HG02885 (cell line): ENCODE measurements at regions not wholly inside any gene's neighbourhood (a gene's known extent, or its start where the extent isn't known, plus 50 kb on each side); places are given as distances from the start of the nearest gene placed in this dataset.

Experiments
- ATAC-seq: cut with Tn5 transposase; IDR thresholded peaks from one replicate; pipeline ENCODE4 v1.9.1; 2021; ENCODE audit warnings: mild to moderate bottlenecking; ENCODE audit not compliant: unreplicated experiment, poor library complexity

DNA sequence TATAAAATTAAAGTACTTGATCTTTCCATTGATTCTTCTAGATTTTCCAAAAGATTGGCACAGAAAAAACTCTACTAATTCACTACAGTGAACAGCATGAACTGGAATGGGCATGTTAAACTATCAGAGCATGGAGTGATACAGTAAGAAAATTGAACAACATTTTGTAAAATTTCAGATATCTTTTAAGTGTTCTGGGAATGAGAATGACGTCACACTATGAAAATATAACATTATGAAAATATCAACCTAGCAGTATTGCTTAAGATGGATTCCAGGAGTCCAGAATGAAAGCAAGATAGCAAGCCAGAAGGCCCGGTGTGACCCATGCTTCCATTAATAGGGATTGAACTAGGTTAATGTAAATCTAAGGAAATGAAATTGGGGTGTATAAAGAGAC is 319.9 kb downstream of the GABRG1 start:
- no peak for ATAC-seq

GRCh38 chr4:45795135-45795534 is 328.7 kb downstream of the GABRG1 start:
- no peak for ATAC-seq

- no peak for ATAC-seq
These were observed 345.3 kb downstream of the GABRG1 start for GRCh38 chr4:45778514-45778913.

DNA sequence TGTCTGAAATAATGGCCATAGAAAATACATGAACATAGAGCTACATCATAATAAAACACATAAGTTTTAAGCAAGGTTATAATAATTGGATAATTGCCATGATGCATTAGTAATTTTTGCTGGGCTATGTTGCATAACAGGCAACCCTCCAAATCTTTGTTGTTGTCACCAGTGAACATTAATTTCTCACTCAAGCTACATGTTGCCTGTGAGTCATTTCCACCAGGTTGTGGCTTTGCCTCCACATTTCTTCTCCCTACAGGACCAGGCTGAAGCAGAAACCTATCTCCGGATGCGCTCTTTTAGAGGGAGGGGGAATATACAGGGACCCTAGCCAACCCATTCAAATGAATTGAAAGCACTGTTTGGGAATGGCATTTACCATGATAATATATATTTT is 347.7 kb downstream of the GABRG1 start:
- ATAC-seq = no peak

DNA sequence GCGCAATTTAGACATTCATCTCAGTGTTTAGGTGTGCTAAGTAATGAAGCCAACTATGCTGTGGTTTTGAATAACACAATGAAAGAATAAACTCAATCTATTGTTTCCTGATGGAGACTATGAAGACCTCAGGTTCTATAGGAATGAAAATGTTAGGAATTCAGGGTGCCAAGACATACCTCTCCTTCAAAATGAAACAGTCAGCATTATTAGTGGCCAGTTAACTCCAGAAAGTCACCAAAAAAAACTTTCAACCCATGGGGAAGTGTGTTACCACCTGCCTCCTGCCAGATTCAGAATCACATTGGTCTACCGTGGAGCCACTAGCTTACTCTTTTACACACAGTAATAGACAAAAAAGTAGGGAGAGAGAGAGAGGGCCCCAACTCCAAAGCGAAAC is 352.9 kb downstream of the GABRG1 start:
- ATAC-seq = no peak

DNA sequence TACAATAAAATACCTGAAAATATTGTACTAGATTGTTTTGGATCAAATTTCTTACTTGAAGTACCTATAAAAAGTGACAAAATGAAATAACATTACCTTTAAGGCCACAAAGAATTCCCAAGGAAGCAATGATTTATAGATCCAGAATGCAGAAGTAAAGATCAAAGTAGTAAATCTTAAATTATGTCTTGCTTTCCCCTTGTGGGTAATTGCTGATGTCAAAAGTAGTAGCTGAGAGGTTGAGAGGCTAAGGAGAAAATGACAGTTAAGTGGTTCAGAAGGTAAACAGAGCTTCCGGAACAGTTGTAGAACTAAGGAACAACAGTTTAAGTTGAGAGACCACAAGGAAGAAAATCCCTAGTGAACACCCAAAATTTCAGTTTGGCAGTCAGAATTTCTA is 358.3 kb downstream of the GABRG1 start:
- ATAC-seq = no peak

- no peak for ATAC-seq
These were observed 371.9 kb downstream of the GABRG1 start for GRCh38 chr4:45751877-45752530.

GRCh38 chr4:45750721-45751120 is 373.1 kb downstream of the GABRG1 start:
- ATAC-seq = no peak

DNA sequence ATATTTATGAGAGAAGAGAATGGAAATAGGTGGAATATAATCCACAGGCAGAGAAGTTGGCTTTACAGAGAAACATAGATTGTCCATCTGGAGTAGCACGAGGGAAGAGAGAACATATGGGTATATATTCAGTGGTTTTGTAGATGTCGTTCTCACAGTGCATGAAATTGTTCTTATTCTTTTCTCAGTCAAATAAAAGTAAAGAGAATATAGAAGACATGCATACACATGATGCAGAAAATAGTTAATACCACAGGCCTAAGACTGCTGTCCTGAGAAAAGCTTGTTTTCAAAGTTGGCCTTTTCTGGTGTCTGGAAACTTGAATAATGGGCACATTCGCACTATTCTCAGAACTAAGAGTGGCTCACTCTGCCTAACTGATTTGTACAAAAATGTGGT is 378.1 kb downstream of the GABRG1 start:
- ATAC-seq = no peak

GRCh38 chr4:45741897-45742296 is 382.0 kb downstream of the GABRG1 start:
- no peak for ATAC-seq

GRCh38 chr4:45732161-45732560 is 391.7 kb downstream of the GABRG1 start:
- ATAC-seq = no peak

DNA sequence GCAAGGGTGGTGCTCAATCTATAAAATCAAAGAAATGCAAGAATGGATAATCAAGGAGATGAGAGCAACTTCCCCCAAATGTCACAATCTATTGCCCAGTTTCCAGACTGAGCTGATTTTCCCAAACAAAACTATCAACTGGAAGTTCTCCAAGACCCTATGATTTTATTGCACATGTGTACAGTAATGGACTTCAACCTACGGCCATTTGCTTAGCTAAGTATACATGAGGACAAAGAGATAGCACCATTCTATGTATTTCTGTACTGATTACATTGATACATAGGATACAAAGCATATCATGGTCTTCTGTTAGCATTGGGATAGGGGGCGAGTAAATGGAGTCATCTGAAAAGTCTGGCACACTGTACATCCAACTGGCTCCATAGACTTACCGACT is 407.8 kb downstream of the GABRG1 start:
- no peak for ATAC-seq

DNA sequence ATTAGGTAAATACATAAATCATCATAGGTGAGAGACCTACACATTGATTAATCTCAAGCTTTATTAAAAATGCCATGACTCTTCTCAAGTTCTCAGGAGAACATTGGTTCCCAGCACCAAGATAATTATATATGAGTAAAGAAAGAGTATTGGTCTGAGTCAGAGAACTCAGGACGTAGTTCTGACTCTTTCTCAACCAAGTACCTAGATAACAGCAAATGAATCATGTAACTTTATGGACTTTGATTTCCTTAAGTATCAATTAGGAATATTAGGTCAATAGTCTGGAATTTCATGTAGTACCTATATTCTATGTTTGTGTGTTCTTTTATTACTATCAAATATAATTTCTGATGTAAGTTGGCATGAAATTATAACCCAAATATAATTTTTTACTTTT is 409.9 kb downstream of the GABRG1 start:
- ATAC-seq = no peak

DNA sequence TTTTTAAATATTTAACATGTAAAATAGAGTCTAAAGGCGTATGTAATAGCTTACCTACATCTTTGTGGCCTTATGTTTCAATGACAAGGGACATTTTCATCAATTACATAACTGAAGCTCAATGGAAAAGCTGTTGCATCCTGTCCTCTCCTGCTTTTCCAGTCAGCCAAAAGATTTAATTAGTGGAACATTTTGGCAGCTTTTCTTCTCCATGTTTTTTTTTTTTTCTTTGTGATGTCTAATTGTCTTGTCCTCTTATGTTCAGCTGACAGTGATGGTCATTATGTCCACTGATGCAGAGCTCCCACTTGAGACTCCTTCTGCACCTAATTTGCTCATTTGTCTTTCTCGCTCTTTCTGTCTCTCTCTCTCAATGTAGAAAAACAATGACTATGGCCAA is 422.2 kb downstream of the GABRG1 start:
- ATAC-seq = no peak

DNA sequence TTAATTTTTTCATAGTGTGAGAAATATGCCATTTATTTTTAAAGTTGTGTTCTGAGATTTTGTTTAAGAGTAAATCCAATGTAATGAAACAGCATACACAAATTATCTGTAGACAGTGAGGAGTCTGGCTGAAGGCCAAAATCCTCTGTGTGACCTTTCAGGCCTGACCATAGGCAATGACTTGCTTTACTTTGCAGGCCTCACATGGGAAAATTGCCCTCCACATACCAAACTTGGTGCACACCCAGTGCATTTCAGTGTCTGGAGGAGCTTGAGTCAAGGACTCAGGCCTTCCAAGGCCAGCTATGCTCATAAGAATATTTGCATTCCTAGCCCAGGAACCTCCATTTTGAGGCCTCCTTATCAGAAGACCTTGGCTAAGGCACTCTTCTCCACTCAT is 430.1 kb downstream of the GABRG1 start:
- no peak for ATAC-seq

DNA sequence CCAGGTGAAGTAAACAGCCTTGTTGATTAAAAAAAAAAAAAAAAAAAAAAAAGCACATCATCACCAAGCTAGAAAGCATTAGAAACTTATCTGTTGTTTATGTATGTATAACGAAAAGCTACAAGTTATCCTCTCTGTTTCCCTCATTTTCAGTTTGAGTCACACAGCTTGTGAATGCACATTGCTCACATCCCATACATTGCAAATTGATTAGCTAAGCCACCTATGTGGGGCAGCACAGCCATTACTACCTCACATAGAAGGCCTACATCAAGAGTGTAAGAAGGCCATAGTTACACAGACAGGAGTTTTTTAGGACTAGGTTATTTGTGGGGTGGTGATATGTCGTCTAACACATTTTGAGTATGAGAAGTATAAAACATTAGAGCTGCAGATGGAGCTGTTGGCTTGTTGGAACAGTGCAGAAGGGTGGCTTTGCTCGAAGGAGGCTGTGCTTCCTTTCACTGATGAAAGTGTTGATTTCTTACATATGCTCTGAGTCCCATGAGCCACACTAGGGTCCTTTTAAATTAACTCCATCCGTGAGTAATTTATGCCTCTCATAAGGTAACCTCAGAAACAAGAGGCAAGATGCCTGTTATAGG is 431.6 kb downstream of the GABRG1 start:
- no peak for ATAC-seq

DNA sequence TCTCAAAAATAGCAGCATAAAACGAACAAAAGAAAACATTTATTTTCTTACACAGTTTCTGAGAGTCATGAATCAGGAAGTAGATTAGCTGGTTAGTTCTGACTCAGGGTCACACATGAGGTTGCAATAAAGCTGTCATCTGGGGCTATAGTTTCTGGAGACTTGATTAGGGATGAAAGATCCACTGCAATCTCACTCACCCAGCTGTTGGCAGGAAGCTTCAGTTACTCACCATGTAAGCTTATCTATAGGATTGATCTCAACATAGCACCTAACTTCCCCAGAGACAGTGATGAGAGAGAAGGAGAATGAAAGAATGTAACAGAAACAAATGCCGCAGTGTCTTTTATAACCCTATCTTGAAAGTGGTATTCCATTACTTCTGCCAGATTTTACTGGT is 435.5 kb downstream of the GABRG1 start:
- no peak for ATAC-seq

DNA sequence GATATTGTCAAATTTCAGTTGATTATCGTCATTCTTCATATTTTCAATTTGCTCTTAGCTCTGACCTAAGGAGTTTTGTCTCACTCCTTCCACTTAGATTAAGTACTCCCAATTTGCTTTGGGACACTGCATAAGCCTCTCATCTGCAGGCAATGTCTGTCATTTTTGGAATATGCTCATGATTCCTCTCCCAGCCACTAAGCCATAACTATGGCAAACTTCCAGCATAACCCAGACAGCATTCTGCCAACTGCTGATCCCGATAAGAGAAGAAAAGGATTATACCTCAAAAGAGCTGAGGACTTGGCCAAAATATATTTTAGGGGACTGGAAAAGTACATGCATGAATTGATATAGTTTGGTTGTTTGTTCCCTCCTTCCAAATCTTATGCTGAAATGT is 444.4 kb downstream of the GABRG1 start:
- ATAC-seq = no peak

DNA sequence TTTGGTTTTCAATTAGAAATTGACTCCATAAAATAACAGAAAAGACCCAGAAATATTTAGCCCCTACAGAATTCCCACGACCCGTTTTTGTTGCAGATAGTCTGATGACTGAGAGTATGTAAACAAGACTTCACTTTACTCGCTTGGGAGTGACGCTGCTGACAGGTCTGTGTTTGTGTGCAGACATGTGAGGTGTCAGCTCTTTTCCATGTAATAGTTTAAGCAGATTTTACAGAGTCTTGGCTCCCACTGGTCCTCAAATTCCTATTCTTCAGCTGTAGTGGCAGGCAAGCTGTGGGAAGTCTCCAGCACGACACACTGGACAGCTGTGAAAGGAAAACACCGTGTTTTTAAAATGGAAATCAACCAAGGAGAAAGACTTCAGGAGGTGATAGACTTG is 455.7 kb downstream of the GABRG1 start:
- no peak for ATAC-seq

GRCh38 chr4:45663628-45664081 is 460.2 kb downstream of the GABRG1 start:
- ATAC-seq = no peak

GRCh38 chr4:45663003-45663402 is 460.9 kb downstream of the GABRG1 start:
- ATAC-seq = no peak

GRCh38 chr4:45661893-45662292 is 462.0 kb downstream of the GABRG1 start:
- no peak for ATAC-seq
